Neural crest cell (in vitro differentiated cells): ENCODE measurements at regions not wholly inside any gene's neighbourhood (a gene's known extent, or its start where the extent isn't known, plus 50 kb on each side); places are given as distances from the start of the nearest gene placed in this dataset.
"Not testable (repeated sequence)": the region's sequence is repeated elsewhere in the genome, so short reads cannot be mapped to it uniquely, and the experiment has no call there.

ENCODE experiments used
- DNase-seq: peaks from one replicate; pipeline ENCODE4 v3.0.0; 2021; ENCODE audit warnings: low read depth, mixed read lengths, low spot score
- H3K27ac Mint-ChIP-seq: one replicate; pipeline ENCODE4 v1.8.0; 2021; ENCODE audit warnings: mild to moderate bottlenecking, mixed read lengths; ENCODE audit not compliant: unreplicated experiment
- H3K27me3 Mint-ChIP-seq: 2 replicates; pipeline ENCODE4 v1.8.0; 2021; ENCODE audit warnings: low read depth, mild to moderate bottlenecking, mixed read lengths
- H3K36me3 Mint-ChIP-seq: 2 replicates; pipeline ENCODE4 v1.8.0; 2021; ENCODE audit warnings: low read depth, mild to moderate bottlenecking, mixed read lengths
- H3K4me1 Mint-ChIP-seq: 2 replicates; pipeline ENCODE4 v1.8.0; 2021; ENCODE audit warnings: mixed read lengths
- H3K4me3 Mint-ChIP-seq: one replicate; pipeline ENCODE4 v1.8.0; 2021; ENCODE audit warnings: mild to moderate bottlenecking, mixed read lengths
- H3K9me3 Mint-ChIP-seq: 2 replicates; pipeline ENCODE4 v1.8.0; 2021; ENCODE audit warnings: mixed read lengths
- CTCF ChIP-seq: fragments of 200-600 bp; sonication (generic); conservative IDR thresholded peaks from 2 replicates; pipeline ENCODE4 v1.5.0; 2021; ENCODE audit warnings: antibody characterized with exemption, mild to moderate bottlenecking

- H3K27me3 Mint-ChIP-seq, H3K9me3 Mint-ChIP-seq, H3K4me3 Mint-ChIP-seq, H3K36me3 Mint-ChIP-seq, H3K27ac Mint-ChIP-seq, DNase-seq, H3K4me1 Mint-ChIP-seq: not testable (repeated sequence)
Observed at GRCh38 chr10:42243002-42243401, 395.4 kb downstream of the ZNF33B start.

GRCh38 chr10:42242135-42242805, 396.1 kb downstream of the ZNF33B start:
- TF ChIP-seq CTCF = no peak
- no peak for DNase-seq
- Mint-ChIP-seq H3K36me3 (peaks cover 5% of the 10 kb centered on the region), H3K27me3 (no peaks in the 10 kb centered on the region), H3K4me1 (no peaks in the 10 kb centered on the region), H3K9me3 (peaks cover 2% of the 10 kb centered on the region), H3K27ac (no peak overlapping the region), H3K4me3 (no peak overlapping the region)

GRCh38 chr10:42236401-42236800, 402.0 kb downstream of the ZNF33B start:
- H3K4me3 Mint-ChIP-seq, DNase-seq, H3K9me3 Mint-ChIP-seq: not testable (repeated sequence)

GRCh38 chr10:42235736-42236135, 402.6 kb downstream of the ZNF33B start:
- not testable (repeated sequence) for H3K27me3 Mint-ChIP-seq, H3K4me1 Mint-ChIP-seq, DNase-seq, H3K27ac Mint-ChIP-seq, H3K9me3 Mint-ChIP-seq, H3K36me3 Mint-ChIP-seq, H3K4me3 Mint-ChIP-seq

More at GRCh38 chr10:42236401-42236800, 402.0 kb downstream of the ZNF33B start:
- H3K27ac Mint-ChIP-seq, H3K36me3 Mint-ChIP-seq, H3K4me1 Mint-ChIP-seq, H3K27me3 Mint-ChIP-seq: not testable (repeated sequence)

- H3K27ac Mint-ChIP-seq, DNase-seq, H3K9me3 Mint-ChIP-seq, H3K4me3 Mint-ChIP-seq, H3K27me3 Mint-ChIP-seq, H3K36me3 Mint-ChIP-seq, H3K4me1 Mint-ChIP-seq: not testable (repeated sequence)
Observed at GRCh38 chr10:42235241-42235640, 403.1 kb downstream of the ZNF33B start.

- H3K4me3 Mint-ChIP-seq, H3K27ac Mint-ChIP-seq, H3K27me3 Mint-ChIP-seq, H3K9me3 Mint-ChIP-seq, DNase-seq, H3K4me1 Mint-ChIP-seq, H3K36me3 Mint-ChIP-seq: not testable (repeated sequence)
Observed at GRCh38 chr10:42234506-42234905, 403.9 kb downstream of the ZNF33B start.

GRCh38 chr10:42233461-42234206, 404.7 kb downstream of the ZNF33B start:
- not testable (repeated sequence) for H3K36me3 Mint-ChIP-seq, H3K4me1 Mint-ChIP-seq, H3K9me3 Mint-ChIP-seq

GRCh38 chr10:42232955-42233354, 405.4 kb downstream of the ZNF33B start:
- H3K36me3 Mint-ChIP-seq, H3K27ac Mint-ChIP-seq, H3K27me3 Mint-ChIP-seq, H3K9me3 Mint-ChIP-seq, H3K4me3 Mint-ChIP-seq, DNase-seq, H3K4me1 Mint-ChIP-seq: not testable (repeated sequence)

More at GRCh38 chr10:42233461-42234206, 404.7 kb downstream of the ZNF33B start:
- H3K27ac Mint-ChIP-seq, H3K4me3 Mint-ChIP-seq, DNase-seq, H3K27me3 Mint-ChIP-seq: not testable (repeated sequence)

- H3K9me3 Mint-ChIP-seq = peaks cover 29% of the 10 kb centered on the region
- not testable (repeated sequence) for DNase-seq, H3K4me1 Mint-ChIP-seq, H3K27ac Mint-ChIP-seq, H3K27me3 Mint-ChIP-seq, H3K4me3 Mint-ChIP-seq
- H3K36me3 Mint-ChIP-seq = peaks cover 28% of the 10 kb centered on the region
Observed at GRCh38 chr10:42230812-42231211, 407.6 kb downstream of the ZNF33B start.

GRCh38 chr10:42230115-42230514, 408.3 kb downstream of the ZNF33B start:
- Mint-ChIP-seq H3K36me3 (peaks cover 28% of the 10 kb centered on the region), H3K9me3 (peaks cover 29% of the 10 kb centered on the region)
- not testable (repeated sequence) for H3K4me1 Mint-ChIP-seq, DNase-seq, H3K4me3 Mint-ChIP-seq, H3K27me3 Mint-ChIP-seq, H3K27ac Mint-ChIP-seq

- not testable (repeated sequence) for DNase-seq, H3K27me3 Mint-ChIP-seq, H3K4me1 Mint-ChIP-seq, H3K4me3 Mint-ChIP-seq, H3K27ac Mint-ChIP-seq
- Mint-ChIP-seq H3K9me3 (peaks cover 29% of the 10 kb centered on the region), H3K36me3 (peaks cover 28% of the 10 kb centered on the region)
Observed at GRCh38 chr10:42227859-42228258, 410.5 kb downstream of the ZNF33B start.

- H3K4me1 Mint-ChIP-seq, H3K36me3 Mint-ChIP-seq, H3K4me3 Mint-ChIP-seq, H3K27me3 Mint-ChIP-seq, DNase-seq, H3K27ac Mint-ChIP-seq: not testable (repeated sequence)
- H3K9me3 Mint-ChIP-seq = peaks cover 20% of the 10 kb centered on the region
Observed at GRCh38 chr10:42193588-42193987, 444.8 kb downstream of the ZNF33B start.
